Lower lobe of right lung (tissue), 2 donors: ENCODE measurements at regions not wholly inside any gene's neighbourhood (a gene's known extent, or its start where the extent isn't known, plus 50 kb on each side); places are given as distances from the start of the nearest gene placed in this dataset.

Source experiments
- ATAC-seq, 2 donors: fragments of 200-7000 bp; cut with Tn5 transposase; one replicate each; pipeline ENCODE4 v1.9.1; 2020 to 2022; ENCODE audit warnings: mild to moderate bottlenecking in 2 of 2, moderate library complexity in 2 of 2
- DNase-seq: peaks from one replicate; pipeline ENCODE4 v3.0.0-alpha.2; 2020
- H3K27ac ChIP-seq: fragments of 200-600 bp; one replicate; pipeline ENCODE4 v1.8.0; 2022
- H3K27me3 ChIP-seq: fragments of 200-600 bp; one replicate; pipeline ENCODE4 v1.8.0; 2022; ENCODE audit warnings: low read depth
- H3K36me3 ChIP-seq: fragments of 200-600 bp; one replicate; pipeline ENCODE4 v1.8.0; 2022; ENCODE audit warnings: mild to moderate bottlenecking
- H3K4me1 ChIP-seq: fragments of 200-600 bp; one replicate; pipeline ENCODE4 v1.8.0; 2022
- H3K4me3 ChIP-seq: fragments of 200-600 bp; one replicate; pipeline ENCODE4 v1.8.0; 2022; ENCODE audit warnings: mild to moderate bottlenecking
- H3K9me3 ChIP-seq: fragments of 200-600 bp; one replicate; pipeline ENCODE4 v1.8.0; 2022
- intact Hi-C: fragments of 100-400 bp; cut with DNase I; formaldehyde crosslinking; loops from one replicate; pipeline ENCODE4 v1.11.0; 2022
- TF ChIP-seq, protein P1 (sequence below): fragments of 200-600 bp; IDR thresholded peaks from one replicate; pipeline ENCODE4 v1.8.0; 2022; ENCODE audit warnings: antibody characterized with exemption, mild to moderate bottlenecking
- donor health status: DM: no; HTN: yes; CAD: no; lungs with severe emphysema.

GRCh38 chr6:169913096-169913638 lies 161.7 kb downstream of the ERMARD start:
- TF ChIP-seq, protein P1, sequence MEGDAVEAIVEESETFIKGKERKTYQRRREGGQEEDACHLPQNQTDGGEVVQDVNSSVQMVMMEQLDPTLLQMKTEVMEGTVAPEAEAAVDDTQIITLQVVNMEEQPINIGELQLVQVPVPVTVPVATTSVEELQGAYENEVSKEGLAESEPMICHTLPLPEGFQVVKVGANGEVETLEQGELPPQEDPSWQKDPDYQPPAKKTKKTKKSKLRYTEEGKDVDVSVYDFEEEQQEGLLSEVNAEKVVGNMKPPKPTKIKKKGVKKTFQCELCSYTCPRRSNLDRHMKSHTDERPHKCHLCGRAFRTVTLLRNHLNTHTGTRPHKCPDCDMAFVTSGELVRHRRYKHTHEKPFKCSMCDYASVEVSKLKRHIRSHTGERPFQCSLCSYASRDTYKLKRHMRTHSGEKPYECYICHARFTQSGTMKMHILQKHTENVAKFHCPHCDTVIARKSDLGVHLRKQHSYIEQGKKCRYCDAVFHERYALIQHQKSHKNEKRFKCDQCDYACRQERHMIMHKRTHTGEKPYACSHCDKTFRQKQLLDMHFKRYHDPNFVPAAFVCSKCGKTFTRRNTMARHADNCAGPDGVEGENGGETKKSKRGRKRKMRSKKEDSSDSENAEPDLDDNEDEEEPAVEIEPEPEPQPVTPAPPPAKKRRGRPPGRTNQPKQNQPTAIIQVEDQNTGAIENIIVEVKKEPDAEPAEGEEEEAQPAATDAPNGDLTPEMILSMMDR, result no peak
- Histone ChIP-seq H3K9me3 (no peaks in the 10 kb centered on the region), H3K27me3 (peaks cover 2% of the 10 kb centered on the region), H3K27ac (no peak overlapping the region), H3K4me3 (no peak overlapping the region), H3K4me1 (peaks cover 7% of the 10 kb centered on the region), H3K36me3 (no peaks in the 10 kb centered on the region)
- DNase-seq, result no peak
- intact Hi-C loops, result no loop called here
- ATAC-seq, result no peak

GRCh38 chr6:169912266-169913095 lies 161.1 kb downstream of the ERMARD start:
- ATAC-seq (no peak), DNase-seq (no peak)
- Histone ChIP-seq H3K4me3 (no peak overlapping the region), H3K36me3 (no peaks in the 10 kb centered on the region), H3K27ac (no peak overlapping the region), H3K4me1 (peaks cover 7% of the 10 kb centered on the region), H3K27me3 (no peaks in the 10 kb centered on the region), H3K9me3 (no peaks in the 10 kb centered on the region)
- intact Hi-C loops, result no loop called here
- TF ChIP-seq, protein P1, result no peak

- intact Hi-C loops, result no loop called here
- no peak overlapping the region for H3K27ac ChIP-seq
Measured at GRCh38 chr6:169911264-169912263, 160.1 kb downstream of the ERMARD start.

DNA sequence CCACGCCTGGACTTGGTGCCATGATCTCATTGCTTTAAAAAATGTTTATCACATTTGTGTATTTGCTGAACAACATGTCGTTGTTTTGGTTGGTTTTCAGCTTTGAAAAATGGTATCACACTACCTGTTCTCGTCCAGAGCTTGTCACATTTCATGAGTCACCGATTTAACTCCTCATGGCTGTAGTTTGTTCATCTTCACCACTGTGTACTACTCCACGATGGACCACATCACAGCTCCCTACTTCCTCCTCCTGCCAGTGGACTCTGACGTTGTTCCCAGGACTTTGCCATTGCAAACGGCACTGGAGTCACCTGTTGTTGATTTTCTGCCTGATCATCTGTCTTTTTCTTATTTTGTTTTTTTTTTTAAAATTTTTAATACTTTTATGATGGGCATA lies 157.7 kb downstream of the ERMARD start:
- TF ChIP-seq, protein P1, result no peak
- Histone ChIP-seq H3K27me3 (no peaks in the 10 kb centered on the region), H3K4me1 (peaks cover 33% of the 10 kb centered on the region), H3K27ac (no peak overlapping the region), H3K9me3 (no peaks in the 10 kb centered on the region), H3K4me3 (no peak overlapping the region), H3K36me3 (no peaks in the 10 kb centered on the region)
- intact Hi-C loops, result no loop called here
- ATAC-seq (no peak), DNase-seq (no peak)

More at GRCh38 chr6:169911264-169912263, 160.1 kb downstream of the ERMARD start:
- no peaks in the 10 kb centered on the region for H3K9me3 ChIP-seq
- H3K4me3 ChIP-seq, result no peak overlapping the region
- DNase-seq, result no peak
- TF ChIP-seq, protein P1, result no peak
- no peaks in the 10 kb centered on the region for H3K27me3 ChIP-seq
- no peak for ATAC-seq
- H3K4me1 ChIP-seq, result peaks cover 16% of the 10 kb centered on the region
- H3K36me3 ChIP-seq, result no peaks in the 10 kb centered on the region

DNA sequence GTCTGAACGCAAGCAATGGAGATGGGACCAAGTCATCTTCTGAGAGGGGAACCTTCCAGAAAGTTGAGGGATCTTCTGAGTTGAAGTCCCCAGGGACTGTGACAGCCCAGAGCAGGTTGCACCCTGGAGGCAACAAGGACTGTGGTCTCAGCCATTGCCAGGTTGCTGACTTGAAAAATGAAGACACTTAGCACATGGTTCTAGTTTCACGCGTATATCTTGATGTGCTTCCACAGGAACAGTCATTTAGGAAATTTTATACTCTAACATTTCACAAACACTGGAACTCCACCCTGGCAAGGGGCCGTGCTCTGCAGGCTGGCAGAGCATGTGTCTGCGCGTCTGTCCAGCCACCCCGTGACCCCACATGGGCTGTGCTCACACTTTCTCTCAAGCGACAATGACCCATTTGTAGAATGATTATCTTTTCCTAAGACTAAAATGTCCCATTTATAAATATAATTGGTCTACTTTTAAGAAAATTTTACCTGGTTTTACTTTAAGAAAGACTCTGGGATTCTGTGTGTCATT lies 157.0 kb downstream of the ERMARD start:
- intact Hi-C loops, result no loop called here
- no peaks in the 10 kb centered on the region for H3K9me3 ChIP-seq
- no peak for ATAC-seq

More for the DNA sequence above, 157.0 kb downstream of the ERMARD start:
- Histone ChIP-seq H3K4me1 (peaks cover 33% of the 10 kb centered on the region), H3K36me3 (no peaks in the 10 kb centered on the region), H3K27ac (no peak overlapping the region), H3K27me3 (no peaks in the 10 kb centered on the region), H3K4me3 (no peak overlapping the region)
- TF ChIP-seq, protein P1, result no peak
- DNase-seq, result no peak
